HG03139 (cell line): ENCODE measurements at regions not wholly inside any gene's neighbourhood (a gene's known extent, or its start where the extent isn't known, plus 50 kb on each side); places are given as distances from the start of the nearest gene placed in this dataset.

Source experiments
- ATAC-seq: cut with Tn5 transposase; IDR thresholded peaks from one replicate; pipeline ENCODE4 v1.9.1; 2021; ENCODE audit not compliant: unreplicated experiment

DNA sequence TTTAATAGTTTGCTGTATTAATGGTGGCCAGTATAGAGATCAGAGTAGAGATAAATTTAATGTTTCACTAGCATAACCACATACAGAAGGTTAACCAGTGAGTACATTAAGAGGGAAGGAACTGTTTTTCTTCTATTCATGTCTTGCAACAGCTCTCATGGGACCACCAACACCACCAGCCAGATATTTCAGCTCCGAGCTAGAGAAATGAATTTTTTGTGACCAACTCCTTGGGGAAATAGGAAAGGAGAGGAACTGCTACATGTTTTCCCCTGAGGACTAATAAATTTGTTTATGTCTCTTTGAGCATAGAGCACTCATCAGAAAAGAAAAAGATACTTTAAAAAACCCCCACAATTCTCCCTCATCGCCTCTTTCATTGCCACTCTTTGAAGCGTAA, 247.5 kb downstream of the MBNL1 start:
- no peak for ATAC-seq

DNA sequence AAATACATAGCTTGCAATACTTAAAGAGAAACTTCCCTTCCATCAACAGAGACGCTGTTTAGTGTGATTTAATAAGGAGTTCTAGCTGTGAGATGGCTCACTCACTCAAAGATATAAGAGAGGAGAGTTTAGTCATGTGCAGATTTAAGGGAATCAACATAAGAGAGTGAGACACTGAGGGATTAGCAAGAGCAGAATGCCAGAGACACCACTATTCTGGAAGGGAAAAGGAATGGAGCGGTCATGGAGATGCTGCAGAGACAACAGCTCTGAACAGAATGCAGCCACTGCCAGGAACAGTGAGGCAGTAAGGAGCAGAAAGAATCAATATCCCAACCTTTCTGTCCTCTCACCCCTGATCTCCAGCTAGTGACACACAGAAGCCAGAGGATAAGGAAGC, 248.8 kb downstream of the MBNL1 start:
- ATAC-seq = no peak

DNA sequence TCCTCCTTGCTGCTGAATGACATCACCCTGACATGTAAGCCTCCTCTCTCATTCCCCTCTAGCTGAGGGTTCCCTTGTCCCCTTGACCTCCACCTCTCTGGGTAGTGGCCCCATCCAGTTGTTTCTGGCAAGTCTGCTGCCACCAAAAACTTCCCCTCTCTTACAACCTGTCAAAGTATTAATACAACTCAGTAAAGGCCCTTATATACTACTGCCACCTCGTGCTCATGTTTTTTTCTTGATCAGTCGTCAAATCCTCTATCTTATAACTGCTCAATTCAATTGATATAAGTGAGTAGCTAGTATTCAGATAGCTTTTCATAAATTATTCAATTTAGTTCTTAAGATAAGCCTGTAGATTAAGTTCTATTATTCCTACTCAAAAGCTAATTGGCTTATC, 249.6 kb downstream of the MBNL1 start:
- no peak for ATAC-seq

DNA sequence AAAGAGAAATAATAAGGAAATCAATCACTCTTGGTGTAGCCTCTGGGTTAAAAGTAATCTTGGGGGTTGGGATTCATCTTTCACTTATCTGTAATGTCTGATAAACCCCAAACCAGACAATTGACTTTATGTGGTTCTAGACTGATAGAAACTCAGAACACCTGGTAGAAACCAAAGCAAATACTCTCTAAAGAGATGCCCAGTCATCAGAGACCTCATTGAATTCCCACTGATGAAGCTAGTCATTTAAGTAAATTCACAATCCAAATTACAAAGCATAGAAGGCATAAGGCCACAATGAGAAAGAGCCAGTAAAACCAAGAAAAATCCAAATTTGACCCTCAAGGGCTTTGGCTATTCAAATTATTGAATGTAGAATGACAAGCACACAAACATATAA, 250.6 kb downstream of the MBNL1 start:
- ATAC-seq = no peak

DNA sequence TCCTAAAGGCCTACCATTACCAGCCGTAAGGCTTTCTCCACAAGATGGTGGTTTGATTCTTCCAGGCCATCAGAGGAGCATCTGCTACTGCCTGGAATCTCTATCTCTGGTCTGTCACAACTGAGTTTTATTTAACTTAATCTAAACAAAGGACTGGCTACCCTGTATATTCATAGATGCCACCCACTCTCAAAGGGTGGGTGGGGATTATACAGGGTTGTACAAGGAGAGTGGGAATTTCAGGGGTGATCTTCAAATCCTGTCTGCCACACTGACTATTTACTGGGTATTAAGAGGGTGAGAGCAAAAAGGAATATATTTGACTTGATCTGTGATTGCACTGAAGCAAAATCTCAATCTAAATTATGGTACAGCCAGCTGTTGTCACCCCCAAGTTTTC, 253.3 kb downstream of the MBNL1 start:
- ATAC-seq = no peak

DNA sequence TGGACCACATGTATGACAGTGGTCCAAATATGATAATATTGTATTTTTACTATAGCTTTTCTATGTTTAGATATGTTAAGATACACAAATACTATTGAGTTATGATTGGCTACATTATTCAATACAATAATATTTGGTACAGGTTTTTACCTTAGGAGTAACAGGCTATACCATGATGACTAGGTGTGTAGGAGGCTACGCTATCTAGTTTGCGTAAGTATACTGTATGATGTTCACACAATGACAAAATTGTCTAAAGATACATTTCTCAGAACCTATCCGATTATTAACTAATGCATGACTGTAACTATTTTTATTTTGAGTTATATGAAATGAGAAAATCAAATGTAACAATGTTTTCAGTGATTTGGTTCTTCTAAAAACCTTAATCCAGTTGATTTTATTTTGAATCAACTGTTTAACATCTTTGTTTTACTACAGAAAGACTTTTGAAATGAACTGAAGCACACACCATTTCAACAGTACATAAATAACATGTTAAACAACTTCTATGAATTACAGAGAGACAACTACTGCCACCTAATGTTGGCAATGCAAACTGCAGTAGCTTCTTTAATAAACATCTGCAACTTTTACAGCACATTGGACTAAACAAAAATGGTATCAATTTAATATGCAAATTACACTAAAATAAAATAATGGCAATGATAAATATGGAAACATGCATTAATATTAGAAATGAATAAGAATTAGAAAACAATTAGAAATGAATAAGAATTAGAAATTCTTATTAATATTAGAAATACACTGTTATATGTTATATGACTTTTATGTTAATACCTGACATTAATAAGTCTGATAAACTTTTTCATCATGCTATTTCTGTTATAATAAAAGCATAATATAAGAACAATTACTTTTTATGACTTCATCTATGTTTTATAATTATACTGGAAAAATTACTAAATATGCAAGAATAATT, 255.7 kb downstream of the MBNL1 start:
- no peak for ATAC-seq

DNA sequence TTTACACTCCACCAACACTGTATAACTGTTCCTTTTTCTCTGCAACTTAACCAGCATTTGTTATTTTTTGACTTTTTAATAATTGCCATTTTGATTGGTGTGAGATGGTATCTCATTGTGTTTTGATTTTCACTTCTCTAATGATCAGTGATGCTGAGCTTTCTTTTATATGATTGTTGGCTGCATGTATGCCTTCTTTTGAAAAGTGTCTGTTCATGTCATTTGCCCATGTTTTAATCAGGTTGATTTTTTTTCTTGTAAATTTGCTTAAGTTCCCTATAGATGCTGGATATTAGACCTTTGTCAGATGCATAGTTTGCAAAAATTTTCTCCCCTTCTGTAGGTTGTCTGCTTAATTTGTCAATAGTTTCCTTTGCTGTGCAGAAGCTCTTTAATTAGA, 263.0 kb downstream of the MBNL1 start:
- ATAC-seq = no peak

DNA sequence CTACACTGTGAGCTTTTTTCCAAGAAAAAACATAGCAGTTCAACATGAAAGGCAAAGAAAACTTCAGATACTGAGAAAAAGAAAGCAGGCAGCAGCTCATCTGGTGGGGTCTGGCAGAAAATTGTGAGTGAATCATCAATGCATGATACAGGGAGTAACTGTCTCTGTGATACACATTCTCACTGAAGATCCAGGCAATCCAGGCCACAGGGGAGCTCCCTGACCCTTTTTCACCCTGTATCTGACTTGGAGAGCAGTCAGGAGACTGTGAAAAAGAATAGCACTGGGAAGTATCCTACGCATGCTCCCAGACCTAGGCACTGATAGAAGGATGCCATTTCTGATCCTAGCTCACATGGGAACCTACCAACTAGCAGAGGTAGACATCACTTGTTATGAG, 269.8 kb downstream of the MBNL1 start:
- ATAC-seq = no peak

DNA sequence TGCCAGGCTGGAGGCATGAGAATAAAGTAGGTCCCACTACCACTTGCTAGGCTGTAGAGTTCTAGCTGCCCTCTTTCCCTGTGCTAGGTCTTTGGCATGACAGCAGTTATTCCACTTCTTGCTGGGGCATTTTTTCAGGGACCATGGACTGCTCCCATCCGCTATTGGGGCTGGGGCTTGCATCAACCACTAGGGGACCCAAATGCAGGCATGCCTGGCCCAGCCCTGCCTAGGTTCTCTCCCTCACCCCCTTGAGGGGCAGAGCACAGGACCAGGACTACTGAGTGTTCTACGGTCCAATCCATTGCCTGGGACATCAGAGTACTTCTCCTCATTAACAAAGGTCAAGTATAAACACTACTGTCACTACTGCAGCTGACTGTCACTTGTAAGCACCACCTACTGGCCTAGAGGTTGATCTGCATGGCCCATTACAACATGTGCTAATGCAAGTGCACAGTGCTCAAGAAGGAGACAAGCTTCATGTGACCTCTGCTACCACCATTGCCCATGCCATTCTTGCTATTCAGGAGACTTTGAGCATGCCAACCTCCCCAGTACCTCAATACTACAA, 270.5 kb downstream of the MBNL1 start:
- peak; percentile 68 for ATAC-seq

DNA sequence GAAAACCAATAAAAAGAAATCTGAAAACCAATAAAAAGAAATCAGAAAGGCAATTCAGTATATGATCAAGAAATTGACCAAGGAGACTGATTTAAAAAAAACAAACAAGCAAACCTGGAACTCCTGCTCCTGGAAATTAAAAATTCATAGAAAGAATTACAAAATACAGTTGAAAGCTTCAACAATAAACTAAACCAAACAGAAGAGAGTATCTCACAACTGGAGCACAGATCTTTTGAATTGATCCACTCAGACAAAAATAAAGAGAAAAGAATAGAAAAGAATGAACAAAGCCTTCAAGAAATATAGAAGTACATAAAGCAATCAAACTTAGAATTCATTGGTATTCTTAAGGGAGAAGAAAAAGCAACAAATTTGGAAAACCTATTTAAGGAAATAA, 271.4 kb downstream of the MBNL1 start:
- ATAC-seq = no peak

DNA sequence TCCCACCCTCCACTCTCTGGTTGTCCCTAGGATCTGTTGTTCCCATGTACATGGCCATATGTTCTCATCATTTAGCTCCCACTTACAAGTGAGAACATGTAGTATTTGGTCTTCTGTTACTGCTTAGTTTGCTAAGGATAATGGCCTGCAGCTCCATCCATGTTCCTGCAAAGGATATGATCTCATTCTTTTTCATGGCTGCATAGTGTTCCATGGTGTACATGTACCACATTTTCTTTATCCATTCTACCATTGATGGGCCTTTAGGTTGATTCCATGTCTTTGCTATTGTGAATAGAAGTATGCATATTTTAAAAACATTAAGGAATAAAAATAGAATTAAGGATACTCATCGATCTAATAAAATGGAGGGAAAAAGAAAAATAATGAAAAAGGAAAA, 278.4 kb downstream of the MBNL1 start:
- ATAC-seq = no peak

DNA sequence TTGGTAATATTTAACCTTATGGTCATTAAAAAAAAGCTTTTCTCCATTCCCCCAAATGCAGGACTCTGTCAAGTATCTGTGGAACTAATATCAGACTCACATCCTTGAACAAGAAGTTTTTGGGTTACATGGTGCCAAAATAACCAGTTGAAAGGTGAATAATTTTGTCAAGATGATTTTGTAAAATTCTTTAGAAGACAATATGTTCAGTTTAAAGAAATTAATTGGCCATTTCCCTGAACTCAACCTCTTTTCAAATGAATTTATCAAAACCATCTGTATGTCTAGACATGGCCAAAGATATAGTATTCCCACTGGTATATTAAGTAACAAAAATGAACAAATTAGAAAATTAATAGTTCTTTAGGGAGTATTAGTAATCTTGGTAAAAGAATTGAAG, 280.5 kb downstream of the MBNL1 start:
- no peak for ATAC-seq

DNA sequence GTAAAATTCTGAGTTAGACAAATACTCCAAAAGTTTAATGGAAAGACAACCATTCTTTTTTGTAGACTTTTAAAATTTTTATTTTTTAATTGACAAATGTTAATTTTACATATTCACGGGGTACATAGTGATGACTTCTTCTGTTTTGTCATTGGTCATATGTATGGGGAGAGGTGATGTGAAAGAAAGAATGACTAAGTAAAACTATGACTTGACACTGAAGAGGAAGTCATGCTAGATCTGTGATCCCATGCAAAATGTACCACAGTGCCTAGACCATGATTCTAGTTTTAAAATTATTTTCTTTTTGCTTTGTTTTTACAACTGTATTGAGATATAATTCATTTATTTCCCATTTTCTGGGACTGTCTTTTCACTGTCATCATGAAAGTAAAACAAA, 281.6 kb downstream of the MBNL1 start:
- ATAC-seq = no peak

DNA sequence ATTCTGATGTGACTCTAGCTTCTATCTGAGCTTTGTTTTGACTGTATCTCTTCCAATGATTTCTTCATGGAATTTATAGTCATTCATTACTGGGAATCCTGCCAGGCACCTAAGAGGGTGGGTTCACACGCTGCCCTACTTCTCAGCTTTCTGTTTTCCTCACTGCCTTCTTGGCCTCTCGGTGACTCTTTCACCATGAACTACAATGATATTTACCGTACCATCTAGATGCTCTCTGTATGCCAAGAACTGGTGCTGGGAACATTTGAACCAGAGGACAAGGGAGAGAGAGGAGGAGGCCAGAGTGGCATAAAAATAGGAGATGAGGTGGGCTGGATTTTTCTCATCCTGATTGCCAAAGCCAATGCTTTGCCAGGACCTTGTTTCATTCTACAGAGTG, 280.0 kb upstream of the P2RY1 start:
- ATAC-seq = no peak

DNA sequence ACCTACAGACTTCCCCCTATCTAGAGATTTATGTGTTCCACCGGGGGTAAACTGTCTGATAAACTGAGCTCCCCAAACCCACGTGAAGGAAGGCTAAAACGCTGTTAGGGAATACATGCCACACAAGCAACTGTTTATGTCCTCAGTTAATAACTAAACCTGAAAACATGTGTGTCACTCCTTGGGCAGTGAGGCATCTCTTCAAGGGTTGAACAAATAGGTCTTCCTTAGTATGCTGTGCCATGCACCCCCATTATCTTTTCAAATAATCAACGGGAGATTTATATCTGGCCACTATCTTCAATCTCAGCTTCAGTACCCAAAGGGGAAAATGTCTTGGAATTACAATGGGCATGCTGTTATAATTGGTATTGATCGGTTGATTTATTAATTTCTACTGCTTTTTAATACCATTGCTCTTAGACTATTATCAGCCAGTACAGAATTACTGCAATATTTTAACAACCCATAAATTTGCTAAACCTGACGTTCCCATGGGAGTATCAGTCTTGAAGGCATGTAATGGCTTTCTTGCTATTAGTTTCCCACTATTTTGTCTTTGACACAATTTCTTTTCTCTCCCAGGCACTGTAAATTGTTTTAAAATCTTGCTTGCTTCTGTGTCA, 279.2 kb upstream of the P2RY1 start:
- no peak for ATAC-seq

DNA sequence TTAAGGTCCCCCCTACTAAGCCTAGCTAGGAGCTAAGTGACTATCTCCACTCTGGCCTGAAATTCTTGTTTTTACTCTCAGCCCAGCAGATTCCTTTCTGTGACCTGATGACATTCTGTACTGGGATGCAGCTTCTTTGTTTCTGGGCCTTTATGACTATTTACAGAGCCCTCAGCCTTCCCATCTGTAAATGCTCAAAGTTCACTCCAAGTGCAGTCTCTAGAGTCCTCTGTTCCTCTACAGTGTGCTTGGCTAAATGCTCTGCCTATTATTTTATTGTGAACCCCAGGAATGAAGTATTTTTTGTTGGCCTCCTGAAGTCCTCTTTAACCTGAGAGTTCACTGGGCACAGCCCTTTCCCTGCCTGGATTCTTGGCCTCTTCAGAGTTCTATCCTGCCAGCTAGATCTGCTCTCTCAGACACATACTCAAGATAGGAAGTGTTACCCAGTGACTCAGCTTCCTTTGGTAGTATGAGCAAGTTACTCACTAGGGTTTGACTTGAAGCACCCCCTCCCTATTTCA, 278.1 kb upstream of the P2RY1 start:
- peak; percentile 45 for ATAC-seq

DNA sequence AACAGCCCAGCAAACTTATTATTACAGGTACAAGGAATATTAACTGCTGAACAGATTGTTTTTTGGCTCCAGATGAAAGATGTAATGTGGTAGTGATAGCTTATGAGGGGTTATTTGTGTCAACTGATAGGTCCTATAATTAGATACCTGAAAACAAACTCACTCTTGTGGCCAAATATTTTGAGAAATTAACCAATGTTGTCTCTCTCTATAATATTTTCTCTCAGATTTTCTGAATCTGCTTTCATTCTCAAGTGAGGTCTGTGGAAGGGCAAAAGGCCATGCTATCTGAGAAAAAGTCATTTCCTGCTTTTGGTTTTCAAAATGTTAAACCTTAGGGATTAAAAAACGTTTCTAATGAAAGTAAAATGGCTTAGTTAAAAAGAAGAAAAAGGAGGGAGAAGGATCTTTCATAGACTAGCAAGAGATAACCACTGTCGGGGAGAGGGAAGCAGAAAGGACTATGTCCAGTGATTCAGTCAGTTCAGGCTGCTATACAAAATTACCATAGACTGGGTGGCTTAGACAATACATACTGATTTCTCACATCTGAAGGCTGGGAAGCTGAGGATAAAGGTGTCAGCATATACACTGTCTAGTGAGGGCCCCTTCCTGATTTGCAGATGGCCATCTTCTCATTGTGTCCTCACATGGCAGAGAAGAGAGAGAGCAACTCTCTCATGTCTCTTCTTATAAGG, 277.5 kb upstream of the P2RY1 start:
- ATAC-seq = peak; percentile 53

DNA sequence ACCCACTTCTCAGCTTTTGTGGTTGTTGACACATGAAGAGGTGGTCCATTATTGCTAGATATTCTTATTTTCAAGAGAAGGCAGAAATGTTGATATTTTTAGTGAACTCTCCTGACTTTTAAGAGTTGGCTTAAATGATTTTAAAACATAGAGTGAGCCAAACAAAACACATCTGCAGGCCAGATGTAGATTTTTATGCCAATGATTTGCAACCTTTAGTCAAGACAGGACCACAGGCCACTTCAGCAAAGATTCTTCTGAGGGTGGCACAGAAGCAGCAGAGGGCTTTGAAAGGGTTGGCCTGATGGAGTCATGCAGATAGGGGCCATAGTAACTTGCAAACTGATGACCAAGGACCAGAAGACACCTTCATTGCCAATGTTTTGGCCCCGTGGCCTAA, 276.5 kb upstream of the P2RY1 start:
- no peak for ATAC-seq

DNA sequence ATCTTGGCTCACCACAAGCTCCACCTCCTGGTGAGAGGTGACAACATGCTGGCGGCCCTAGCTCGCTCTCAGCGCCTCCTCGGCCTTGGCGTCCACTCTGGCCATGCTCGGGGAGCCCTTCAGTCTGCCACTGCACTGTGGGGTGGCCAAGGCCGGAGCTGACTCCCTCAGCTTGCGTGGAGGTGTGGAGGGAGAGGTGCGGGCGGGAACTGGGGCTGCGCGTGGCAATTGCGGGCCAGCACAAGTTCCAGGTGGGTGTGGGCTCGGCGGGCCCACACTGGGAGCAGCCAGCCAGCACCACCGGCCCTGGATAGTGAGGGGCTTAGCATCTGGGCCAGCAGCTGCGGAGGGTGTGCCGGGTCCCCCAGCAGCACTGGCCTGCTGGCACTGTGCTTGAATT, 275.7 kb upstream of the P2RY1 start:
- ATAC-seq = no peak

DNA sequence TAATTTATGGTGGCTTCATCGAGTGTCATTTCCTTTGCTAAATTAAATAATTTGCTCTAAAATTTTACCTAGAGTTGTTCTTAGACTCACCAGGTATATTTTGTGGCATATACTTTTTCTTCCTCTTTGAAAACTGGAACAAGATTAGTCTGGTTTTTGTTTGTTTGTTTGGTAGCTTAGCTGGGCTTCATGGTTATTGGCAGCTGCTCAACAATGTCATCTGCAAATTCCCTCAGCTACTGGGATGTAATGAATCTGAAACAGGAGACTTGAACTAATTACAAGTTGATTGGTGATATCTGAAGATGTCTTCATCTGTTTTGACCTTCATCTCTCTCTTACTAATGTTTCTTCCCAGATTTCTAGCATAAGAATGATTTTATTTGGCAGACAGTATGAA, 270.5 kb upstream of the P2RY1 start:
- no peak for ATAC-seq

DNA sequence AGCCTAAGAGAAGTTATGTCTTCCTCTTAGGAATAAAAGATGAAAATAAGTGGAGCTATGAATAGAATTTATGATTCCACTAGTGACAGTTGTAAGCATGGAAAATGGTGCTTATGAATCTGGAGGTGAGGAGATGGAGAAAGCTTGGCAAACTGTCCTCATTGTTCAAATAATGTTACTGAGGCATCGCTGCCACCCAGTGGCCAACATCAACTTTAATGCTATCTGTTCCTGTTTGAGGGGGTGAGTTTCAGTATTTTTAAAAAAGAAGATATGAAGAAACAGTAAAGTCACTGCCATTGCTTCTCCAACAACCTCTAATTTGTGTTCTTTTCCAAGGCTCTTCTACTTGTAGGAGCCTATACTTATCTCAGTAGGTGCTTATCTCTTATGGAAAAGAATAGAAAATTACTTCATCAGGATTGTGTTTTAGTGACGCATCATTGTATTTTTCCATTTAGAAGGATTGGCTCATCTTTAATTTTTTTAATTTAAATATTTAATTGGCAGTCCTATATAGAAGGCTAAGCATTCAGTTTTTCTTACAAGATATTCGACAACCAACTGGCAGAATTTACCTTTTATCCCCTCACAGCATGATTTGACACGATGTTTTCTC, 260.4 kb upstream of the P2RY1 start:
- peak; percentile 71 for ATAC-seq
